OCI-LY3 (cell line): ENCODE measurements at regions not wholly inside any gene's neighbourhood (a gene's known extent, or its start where the extent isn't known, plus 50 kb on each side); places are given as distances from the start of the nearest gene placed in this dataset.

ENCODE experiments used
- CTCF ChIP-seq: fragments of 200-600, 300-600 bp; sonication (generic); IDR thresholded peaks from 2 replicates; pipeline ENCODE4 v1.5.1; 2014; ENCODE audit warnings: antibody characterized with exemption, low read length, low read depth
- EZH2phosphoT487 ChIP-seq: fragments of 200-600 bp; shearing (Covaris generic); IDR thresholded peaks from 2 replicates; pipeline ENCODE4 v1.6.1; 2018; ENCODE audit warnings: antibody characterized with exemption, mixed run types, low read depth

- no peak for TF ChIP-seq CTCF
- no peak for TF ChIP-seq EZH2phosphoT487
These were observed 97.1 kb downstream of the MTX3 start for GRCh38 chr5:79893976-79894375.
